ENCODE measurements at regions not wholly inside any gene's neighbourhood (a gene's known extent, or its start where the extent isn't known, plus 50 kb on each side); places are given as distances from the start of the nearest gene placed in this dataset.

- Histone ChIP-seq H3K27ac (no peak overlapping the region), H3K36me3 (no peaks in the 10 kb centered on the region), H3K4me3 (no peak overlapping the region), H3K27me3 (no peaks in the 10 kb centered on the region), H3K9me3 (no peaks in the 10 kb centered on the region), H3K4me1 (no peaks in the 10 kb centered on the region)
- WGBS, 2 donors (ENCODE audit: low coverage in 1 of 2) = 81 to 100% methylated on average over 3 to 11 of the region's 11 CpGs
- intact Hi-C loops (cut with DNase I; ENCODE audit: low total_unique reads) = no loop called here
- in situ Hi-C loops (cut with MboI; ENCODE audit: low pct_ligation_motif_present in 1 of 4, low pct_unique_long_range_greater_than_20kb in 1 of 4, low sequenced_read_pairs in 3 of 4) = no loop called here
- TF ChIP-seq EP300 (IDR thresholded peaks at IDR 0.05; ENCODE audit: low read depth) = no peak
- no peak for TF ChIP-seq CTCF (IDR thresholded peaks at IDR 0.05)
- TF ChIP-seq POLR2A (IDR thresholded peaks at IDR 0.05) = no peak
- TF ChIP-seq POLR2AphosphoS5 (IDR thresholded peaks at IDR 0.05) = no peak
- no peak for DNase-seq
Measured at GRCh38 chr2:19020144-19021099, 338.0 kb downstream of the OSR1 start.

- Histone ChIP-seq H3K4me1 (no peaks in the 10 kb centered on the region), H3K27me3 (no peaks in the 10 kb centered on the region), H3K4me3 (no peak overlapping the region), H3K27ac (peak overlapping the region in 1 of 4 donors; percentile 22), H3K36me3 (no peaks in the 10 kb centered on the region), H3K9me3 (no peaks in the 10 kb centered on the region)
- no peak for DNase-seq
- 40 to 47% methylated on average over 3 of the region's 3 CpGs for WGBS, 2 donors (ENCODE audit: low coverage in 1 of 2)
- in situ Hi-C loops (cut with MboI; ENCODE audit: low pct_ligation_motif_present in 1 of 4, low pct_unique_long_range_greater_than_20kb in 1 of 4, low sequenced_read_pairs in 3 of 4) = no loop called here
- TF ChIP-seq POLR2A (IDR thresholded peaks at IDR 0.05) (no peak), POLR2AphosphoS5 (IDR thresholded peaks at IDR 0.05) (peak in 1 of 3 donors; percentile 29)
- intact Hi-C loops (cut with DNase I; ENCODE audit: low total_unique reads) = no loop called here
Measured at GRCh38 chr2:19009510-19009909, 348.9 kb downstream of the OSR1 start.

- DNase-seq = no peak
- intact Hi-C loops (cut with DNase I; ENCODE audit: low total_unique reads) (no loop called here), in situ Hi-C loops (cut with MboI; ENCODE audit: low pct_ligation_motif_present in 1 of 4, low pct_unique_long_range_greater_than_20kb in 1 of 4, low sequenced_read_pairs in 3 of 4) (no loop called here)
- H3K4me3 ChIP-seq = no peak overlapping the region
- TF ChIP-seq CTCF (IDR thresholded peaks at IDR 0.05) = no peak
- TF ChIP-seq EP300 (IDR thresholded peaks at IDR 0.05; ENCODE audit: low read depth) = no peak
- no peak for TF ChIP-seq POLR2AphosphoS5 (IDR thresholded peaks at IDR 0.05)
- no peak for TF ChIP-seq POLR2A (IDR thresholded peaks at IDR 0.05)
- no peaks in the 10 kb centered on the region for H3K9me3 ChIP-seq
- H3K4me1 ChIP-seq = no peaks in the 10 kb centered on the region
- H3K27ac ChIP-seq = no peak overlapping the region
- no peaks in the 10 kb centered on the region for H3K36me3 ChIP-seq
- H3K27me3 ChIP-seq = no peaks in the 10 kb centered on the region
Measured at GRCh38 chr2:19003554-19003953, 354.9 kb downstream of the OSR1 start.

- in situ Hi-C loops (cut with MboI; ENCODE audit: low pct_ligation_motif_present in 1 of 4, low pct_unique_long_range_greater_than_20kb in 1 of 4, low sequenced_read_pairs in 3 of 4) (no loop called here), intact Hi-C loops (cut with DNase I; ENCODE audit: low total_unique reads) (no loop called here)
- 65 to 80% methylated on average over 1 to 3 of the region's 3 CpGs for WGBS, 2 donors (ENCODE audit: low coverage in 1 of 2)
- Histone ChIP-seq H3K9me3 (no peaks in the 10 kb centered on the region), H3K4me1 (no peaks in the 10 kb centered on the region), H3K27ac (no peak overlapping the region), H3K4me3 (no peak overlapping the region), H3K36me3 (no peaks in the 10 kb centered on the region), H3K27me3 (no peaks in the 10 kb centered on the region)
- no peak for TF ChIP-seq POLR2AphosphoS5 (IDR thresholded peaks at IDR 0.05)
- TF ChIP-seq POLR2A (IDR thresholded peaks at IDR 0.05) = no peak
- no peak for TF ChIP-seq EP300 (IDR thresholded peaks at IDR 0.05; ENCODE audit: low read depth)
- no peak for TF ChIP-seq CTCF (IDR thresholded peaks at IDR 0.05)
- no peak for DNase-seq
Measured at GRCh38 chr2:19000776-19001175, 357.6 kb downstream of the OSR1 start.
